Caco-2 (cell line): ENCODE measurements at regions not wholly inside any gene's neighbourhood (a gene's known extent, or its start where the extent isn't known, plus 50 kb on each side); places are given as distances from the start of the nearest gene placed in this dataset.

Experiments used
- BruUV-seq: library from RNA; stranded (reverse); fragments of 400-500 nt; replicated peaks from 2 replicates; lab custom pipeline; 2021; lab: Mats Ljungman, UMichigan
- CTCF ChIA-PET: fragments of 300-600 bp; sonication (Branson Sonifier 250); formaldehyde crosslinking; loops from one replicate; lab custom pipeline; 2022; ENCODE audit warnings: antibody characterized with exemption; lab: Charles Lee
- POLR2A ChIA-PET: fragments of 300-600 bp; sonication (Branson Sonifier 250); formaldehyde crosslinking; loops from one replicate; lab custom pipeline; 2022; ENCODE audit warnings: antibody characterized with exemption; lab: Charles Lee
- DNase-seq, 2 experiments: peaks; one replicate each; pipeline versions ENCODE4 v3.0.0 to v3.0.0-alpha.2; 2020 to 2022
- H3K27me3 ChIP-seq: replicated peaks from 2 replicates; pipeline ENCODE4 v1.6.0; 2011; ENCODE audit warnings: low read length; ENCODE audit not compliant: control insufficient read depth, insufficient read depth
- H3K36me3 ChIP-seq: 2 replicates; pipeline ENCODE4 v1.5.1; 2011; ENCODE audit warnings: low read length; ENCODE audit not compliant: control insufficient read depth, insufficient read depth
- H3K4me1 ChIP-seq: fragments of 250-450 bp; sonication (Bioruptor Pico); 2 replicates; pipeline ENCODE4 v1.5.1; 2020; ENCODE audit warnings: mild to moderate bottlenecking
- H3K4me3 ChIP-seq: 2 replicates; pipeline ENCODE4 v1.5.1; 2011; ENCODE audit warnings: low read depth, mild to moderate bottlenecking, control low read depth, low read length
- H3K9me3 ChIP-seq: fragments of 250-450 bp; sonication (Bioruptor Pico); 2 replicates; pipeline ENCODE4 v1.5.1; 2020; ENCODE audit warnings: mild to moderate bottlenecking, moderate library complexity
- H3K27ac Mint-ChIP-seq: one replicate; pipeline ENCODE4 v1.8.0; 2022; ENCODE audit warnings: mixed read lengths; ENCODE audit not compliant: unreplicated experiment
- H3K27me3 Mint-ChIP-seq: one replicate; pipeline ENCODE4 v1.8.0; 2022; ENCODE audit warnings: mixed read lengths; ENCODE audit not compliant: insufficient read depth, unreplicated experiment
- H3K36me3 Mint-ChIP-seq: one replicate; pipeline ENCODE4 v1.8.0; 2022; ENCODE audit warnings: mild to moderate bottlenecking, mixed read lengths; ENCODE audit not compliant: insufficient read depth, unreplicated experiment
- H3K4me1 Mint-ChIP-seq: one replicate; pipeline ENCODE4 v1.8.0; 2022; ENCODE audit warnings: low read depth, mixed read lengths; ENCODE audit not compliant: unreplicated experiment
- H3K4me3 Mint-ChIP-seq: one replicate; pipeline ENCODE4 v1.8.0; 2022; ENCODE audit warnings: mild to moderate bottlenecking, moderate library complexity, mixed read lengths; ENCODE audit not compliant: unreplicated experiment
- H3K9me3 Mint-ChIP-seq: one replicate; pipeline ENCODE4 v1.8.0; 2022; ENCODE audit warnings: mixed read lengths; ENCODE audit not compliant: unreplicated experiment
- CTCF ChIP-seq, 2 experiments: fragments of 200-600 bp in 1 of 2; IDR thresholded peaks; 1 replicate in 1 of 2; 2 replicates in 1 of 2; pipeline versions ENCODE4 v1.5.1 to v1.8.0; 2011 to 2022; ENCODE audit warnings: antibody characterized with exemption in 1 of 2, control low read depth in 1 of 2, inconsistent platforms in 1 of 2, low read depth in 1 of 2, low read length in 1 of 2, mild to moderate bottlenecking in 1 of 2, moderate library complexity in 1 of 2; ENCODE audit not compliant: insufficient read depth in 1 of 2, severe bottlenecking in 1 of 2, unreplicated experiment in 1 of 2
- intact Hi-C: fragments of 100-400 bp; cut with micrococcal nuclease; formaldehyde crosslinking; loops from one replicate; pipeline ENCODE4 v1.10.0; 2022; ENCODE audit not compliant: unreplicated experiment

DNA sequence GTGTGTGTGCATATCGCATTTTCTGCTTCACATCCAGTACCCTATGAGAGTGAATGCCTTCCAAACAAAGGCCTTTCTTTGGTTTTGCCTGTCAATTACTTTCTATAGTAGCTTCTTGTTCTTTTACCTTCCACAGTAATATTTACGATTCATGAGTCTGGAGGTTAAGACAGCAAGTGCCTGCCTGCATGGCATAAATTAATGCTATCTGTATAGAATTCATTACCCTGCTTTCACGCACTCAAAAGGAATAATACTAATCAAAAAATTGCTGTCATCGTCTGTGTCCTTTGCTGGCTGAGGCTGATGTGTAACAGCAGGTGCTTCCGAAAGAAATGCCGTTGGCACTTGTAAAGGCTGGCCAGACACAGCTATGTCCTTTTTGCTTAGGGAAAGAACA is 1304.4 kb upstream of the CDH6 start:
- H3K9me3 Mint-ChIP-seq: no peaks in the 10 kb centered on the region
- H3K27ac Mint-ChIP-seq: no peak overlapping the region
- H3K4me1 Mint-ChIP-seq: no peaks in the 10 kb centered on the region
- ChIA-PET POLR2A (no interaction called here), CTCF (no interaction called here)
- TF ChIP-seq CTCF (IDR thresholded peaks at IDR 0.05; ENCODE audit: insufficient read depth in 1 of 2, low read depth in 1 of 2, low read length in 1 of 2, severe bottlenecking in 1 of 2, unreplicated experiment in 1 of 2): no peak
- no peak overlapping the region for H3K4me3 Mint-ChIP-seq
- no TSS peak for BruUV-seq
- no peaks in the 10 kb centered on the region for H3K9me3 ChIP-seq
- no peak for DNase-seq
- intact Hi-C loops: no loop called here
- no peaks in the 10 kb centered on the region for H3K36me3 Mint-ChIP-seq
- no peaks in the 10 kb centered on the region for H3K4me1 ChIP-seq
- no peak overlapping the region for H3K4me3 ChIP-seq
- no peaks in the 10 kb centered on the region for H3K27me3 ChIP-seq
- no peaks in the 10 kb centered on the region for H3K36me3 ChIP-seq
- no peaks in the 10 kb centered on the region for H3K27me3 Mint-ChIP-seq

GRCh38 chr5:29885595-29885994 is 1307.9 kb upstream of the CDH6 start:
- no peak overlapping the region for H3K4me3 Mint-ChIP-seq
- no peak for DNase-seq
- ChIA-PET CTCF (no interaction called here), POLR2A (no interaction called here)
- intact Hi-C loops: no loop called here
- H3K27me3 ChIP-seq: no peaks in the 10 kb centered on the region
- H3K27ac Mint-ChIP-seq: no peak overlapping the region
- no peaks in the 10 kb centered on the region for H3K36me3 ChIP-seq
- no peaks in the 10 kb centered on the region for H3K9me3 ChIP-seq
- no peaks in the 10 kb centered on the region for H3K4me1 ChIP-seq
- TF ChIP-seq CTCF (IDR thresholded peaks at IDR 0.05; ENCODE audit: insufficient read depth in 1 of 2, low read depth in 1 of 2, low read length in 1 of 2, severe bottlenecking in 1 of 2, unreplicated experiment in 1 of 2): no peak
- no peaks in the 10 kb centered on the region for H3K36me3 Mint-ChIP-seq
- H3K27me3 Mint-ChIP-seq: no peaks in the 10 kb centered on the region
- H3K4me3 ChIP-seq: no peak overlapping the region
- H3K4me1 Mint-ChIP-seq: no peaks in the 10 kb centered on the region
- no peaks in the 10 kb centered on the region for H3K9me3 Mint-ChIP-seq
- BruUV-seq: no TSS peak

DNA sequence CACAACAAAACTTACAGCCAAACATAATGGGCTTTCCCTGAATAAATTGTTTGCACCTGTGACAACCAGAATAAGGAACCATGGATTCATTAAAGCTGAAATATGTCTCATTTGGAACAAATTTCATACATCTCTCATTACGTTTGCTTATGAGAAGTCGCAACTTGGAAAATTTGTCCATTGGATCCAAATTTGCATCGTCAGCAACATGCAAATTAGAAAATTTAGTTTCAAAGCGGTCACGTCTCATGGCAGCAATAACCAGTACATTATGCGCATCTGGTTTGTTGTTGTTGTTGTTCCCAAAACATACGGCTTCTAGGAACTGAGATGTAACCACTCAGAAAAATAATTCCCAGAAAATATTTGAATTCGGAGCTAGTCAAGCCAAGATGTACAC is 1311.5 kb upstream of the CDH6 start:
- Histone ChIP-seq H3K27me3 (no peaks in the 10 kb centered on the region), H3K4me3 (no peak overlapping the region), H3K36me3 (no peaks in the 10 kb centered on the region), H3K9me3 (no peaks in the 10 kb centered on the region), H3K4me1 (no peaks in the 10 kb centered on the region)
- Mint-ChIP-seq H3K9me3 (no peaks in the 10 kb centered on the region), H3K4me3 (no peak overlapping the region), H3K36me3 (no peaks in the 10 kb centered on the region), H3K4me1 (no peaks in the 10 kb centered on the region), H3K27me3 (no peaks in the 10 kb centered on the region), H3K27ac (no peak overlapping the region)
- ChIA-PET CTCF (no interaction called here), POLR2A (no interaction called here)
- DNase-seq: no peak
- BruUV-seq: no TSS peak
- intact Hi-C loops: no loop called here
- no peak for TF ChIP-seq CTCF (IDR thresholded peaks at IDR 0.05; ENCODE audit: insufficient read depth in 1 of 2, low read depth in 1 of 2, low read length in 1 of 2, severe bottlenecking in 1 of 2, unreplicated experiment in 1 of 2)
